Activated naive CD8-positive, alpha-beta T cell treated with anti-CD3 and anti-CD28 coated beads, Interleukin-2, amount 50 U/mL, for 16 hours (primary cell): ENCODE measurements at regions not wholly inside any gene's neighbourhood (a gene's known extent, or its start where the extent isn't known, plus 50 kb on each side); places are given as distances from the start of the nearest gene placed in this dataset.

ENCODE experiments used
- DNase-seq: peaks from one replicate; pipeline ENCODE4 v3.0.0-alpha.2; 2020; ENCODE audit warnings: low read depth, low spot score

- DNase-seq, result no peak
These were observed 390.4 kb downstream of the SH3GL2 start for GRCh38 chr9:17969232-17969631.

GRCh38 chr9:17970277-17970676 is 391.4 kb downstream of the SH3GL2 start:
- DNase-seq, result no peak

DNA sequence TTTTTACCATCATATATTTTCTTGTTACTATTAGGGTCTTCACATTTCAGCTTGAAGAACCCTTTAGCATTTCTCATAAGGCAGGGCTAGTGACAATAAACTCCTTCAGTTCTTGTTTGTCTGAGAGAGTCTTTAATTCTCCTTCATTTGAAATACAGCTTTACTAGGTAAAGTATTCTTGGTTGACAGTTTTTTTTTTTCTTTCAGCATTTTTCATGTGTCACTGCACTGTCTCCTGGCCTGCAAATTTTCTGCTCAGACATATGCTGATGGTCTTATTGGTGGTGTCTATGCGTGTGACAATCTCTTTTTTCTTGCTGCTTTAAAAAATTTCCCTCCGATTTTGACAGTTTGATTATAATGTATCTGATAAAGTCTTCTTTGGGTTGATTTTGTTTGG is 399.9 kb downstream of the SH3GL2 start:
- DNase-seq, result no peak

DNA sequence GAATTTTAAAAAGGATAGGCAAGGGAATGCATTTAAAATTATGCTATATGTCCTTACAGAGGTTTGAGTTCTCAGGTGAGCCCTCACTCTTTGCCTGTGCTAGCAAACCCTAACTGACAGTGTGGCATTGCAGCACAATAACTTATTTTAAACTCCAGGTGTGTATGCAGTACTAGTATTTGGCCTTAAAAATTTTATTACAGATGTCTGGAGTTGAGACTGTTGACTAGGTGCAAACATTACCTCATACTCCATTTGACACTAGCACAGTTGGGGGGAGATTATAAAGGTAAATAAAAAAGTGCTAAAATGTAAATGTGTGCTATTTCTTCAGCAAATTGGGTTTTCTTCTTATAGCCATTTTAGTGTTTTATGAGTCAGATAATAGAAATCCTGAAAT is 407.7 kb downstream of the SH3GL2 start:
- no peak for DNase-seq

GRCh38 chr9:17987189-17987588 is 408.3 kb downstream of the SH3GL2 start:
- DNase-seq, result no peak

DNA sequence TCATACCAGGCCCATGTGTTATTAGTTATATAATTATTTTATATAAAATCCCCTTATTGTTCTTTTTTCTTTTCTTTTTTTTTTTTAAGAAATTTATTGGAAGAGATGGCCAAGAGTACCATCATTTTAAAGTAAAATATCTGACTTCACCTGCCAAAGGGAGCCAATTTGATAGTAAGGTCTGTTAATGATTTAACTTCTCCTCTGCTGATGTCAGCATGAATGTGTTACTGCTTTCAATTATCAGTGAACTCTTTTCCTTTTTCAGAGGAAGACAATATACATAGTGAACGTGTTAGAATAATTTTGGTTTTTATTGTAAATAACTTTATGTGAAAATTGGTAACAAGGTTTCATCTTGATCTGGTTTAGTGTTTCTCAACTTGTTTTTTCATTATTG is 409.6 kb downstream of the SH3GL2 start:
- DNase-seq, result no peak

- DNase-seq, result no peak
These were observed 411.7 kb downstream of the SH3GL2 start for GRCh38 chr9:17990602-17991001.

DNA sequence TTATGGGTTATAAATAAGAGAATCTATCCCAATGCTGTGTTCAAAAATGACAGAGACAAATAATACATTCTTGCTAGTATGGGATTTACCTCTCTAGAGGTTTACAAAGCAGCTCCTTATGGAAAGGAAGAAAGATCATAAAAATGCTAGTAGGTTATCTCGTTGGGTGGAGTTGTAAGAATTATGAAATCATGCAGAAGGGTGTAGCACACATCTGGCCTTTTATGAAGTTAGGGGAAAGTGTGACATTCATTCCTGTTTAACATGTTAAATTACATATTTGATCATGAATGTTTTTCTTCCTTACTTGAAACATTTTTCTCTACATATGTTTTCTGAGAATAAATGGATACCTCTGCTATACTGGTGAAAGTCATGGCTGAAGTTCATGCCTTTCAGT is 414.2 kb downstream of the SH3GL2 start:
- DNase-seq, result no peak

DNA sequence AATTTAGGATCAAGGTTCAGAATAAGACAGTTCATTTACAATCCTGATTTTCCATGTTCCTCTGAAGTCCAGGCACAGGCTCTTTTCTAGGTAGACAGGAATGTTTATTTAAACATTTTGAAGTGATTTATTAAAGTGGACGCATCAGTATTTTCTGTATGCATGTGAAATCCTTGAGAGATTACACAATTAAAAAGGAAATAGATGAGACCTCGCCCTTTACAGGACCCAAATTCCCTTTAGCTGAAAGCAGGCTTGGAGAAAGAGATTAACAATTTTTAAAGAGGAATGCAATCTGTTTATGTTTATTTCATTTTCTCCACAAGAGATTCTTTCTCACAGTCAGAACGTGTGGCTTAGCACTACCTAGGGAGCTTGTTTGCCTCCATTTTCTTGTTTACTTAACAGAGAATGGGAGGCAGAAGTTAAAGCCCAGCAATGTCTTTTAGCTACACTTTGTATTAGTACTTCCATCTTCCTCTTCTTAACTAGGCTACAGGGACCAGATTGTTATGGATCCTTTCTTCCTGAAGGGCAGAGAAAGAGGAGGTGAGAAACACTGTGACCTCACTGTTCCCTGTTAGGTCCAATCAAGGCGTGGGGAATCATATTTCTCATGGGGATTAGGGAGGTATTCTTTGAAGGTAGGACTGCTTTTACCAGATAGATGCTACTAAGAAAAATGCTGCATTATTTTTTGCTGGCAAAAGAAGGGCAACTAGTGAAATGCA is 416.0 kb downstream of the SH3GL2 start:
- no peak for DNase-seq

DNA sequence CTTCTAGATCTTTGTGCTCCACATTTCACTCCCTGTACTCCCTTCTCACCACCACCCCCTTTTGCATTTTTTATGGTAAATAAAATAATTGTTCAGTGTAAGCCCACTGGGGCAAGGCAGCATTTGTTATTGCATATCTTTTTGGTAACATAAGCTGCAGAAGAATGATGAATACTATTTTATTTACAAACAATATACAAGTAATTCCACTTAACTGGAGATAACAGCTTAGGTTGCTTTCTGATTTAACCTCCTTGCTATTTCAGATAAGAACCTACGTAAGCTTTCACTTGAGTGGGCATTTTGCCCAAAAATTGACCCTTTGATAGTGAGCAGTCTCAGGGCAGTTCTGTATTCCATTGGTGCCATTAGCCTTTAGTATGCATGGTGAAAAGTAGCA is 417.9 kb downstream of the SH3GL2 start:
- no peak for DNase-seq

- DNase-seq, result no peak
These were observed 424.0 kb downstream of the SH3GL2 start for GRCh38 chr9:18002718-18003438.

DNA sequence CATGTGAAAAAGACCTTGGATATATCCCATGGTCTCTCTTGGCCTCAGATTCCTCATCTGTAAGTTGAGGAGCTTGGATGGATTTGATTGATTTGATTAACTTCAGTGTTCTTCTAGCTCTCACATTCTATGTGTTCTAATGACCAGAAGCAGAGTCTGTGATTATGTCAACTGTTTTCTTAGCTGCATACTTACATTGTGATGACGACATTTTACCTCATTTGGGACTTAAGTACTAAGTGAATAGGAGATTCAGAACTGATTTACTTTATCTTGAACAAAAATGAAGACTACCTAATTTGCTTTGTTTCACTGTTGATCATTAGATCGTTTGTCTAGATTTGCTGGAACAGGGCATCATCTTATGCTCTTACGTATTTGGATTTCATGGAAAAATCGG is 427.7 kb downstream of the SH3GL2 start:
- no peak for DNase-seq

GRCh38 chr9:18007621-18008020 is 428.8 kb downstream of the SH3GL2 start:
- DNase-seq, result no peak

GRCh38 chr9:18009902-18010301 is 431.0 kb downstream of the SH3GL2 start:
- no peak for DNase-seq

DNA sequence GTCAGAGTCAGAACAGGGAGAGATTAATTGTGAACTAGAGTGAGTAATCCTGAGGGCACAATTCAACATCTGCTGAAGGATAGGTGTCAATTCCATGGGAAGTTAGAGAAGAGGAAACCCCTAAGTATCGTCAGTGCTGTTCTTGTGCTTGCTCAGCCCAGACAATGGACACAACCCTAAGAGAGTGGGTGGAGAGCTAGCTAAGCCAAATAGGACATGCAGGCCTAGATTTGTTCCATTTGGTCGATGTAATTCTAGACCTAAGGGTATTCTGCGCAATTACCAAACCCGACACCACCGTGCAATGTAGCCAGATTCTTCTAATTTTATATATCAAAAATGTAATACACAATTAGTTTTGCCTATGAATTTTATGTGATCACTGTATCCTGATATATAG is 431.6 kb downstream of the SH3GL2 start:
- no peak for DNase-seq

GRCh38 chr9:18012170-18012569 is 433.3 kb downstream of the SH3GL2 start:
- DNase-seq, result no peak

GRCh38 chr9:18014556-18014955 is 435.7 kb downstream of the SH3GL2 start:
- DNase-seq, result no peak

GRCh38 chr9:18015116-18015515 is 436.2 kb downstream of the SH3GL2 start:
- DNase-seq, result no peak

- no peak for DNase-seq
These were observed 438.3 kb downstream of the SH3GL2 start for GRCh38 chr9:18017136-18017535.

GRCh38 chr9:18018221-18018620 is 439.4 kb downstream of the SH3GL2 start:
- no peak for DNase-seq

DNA sequence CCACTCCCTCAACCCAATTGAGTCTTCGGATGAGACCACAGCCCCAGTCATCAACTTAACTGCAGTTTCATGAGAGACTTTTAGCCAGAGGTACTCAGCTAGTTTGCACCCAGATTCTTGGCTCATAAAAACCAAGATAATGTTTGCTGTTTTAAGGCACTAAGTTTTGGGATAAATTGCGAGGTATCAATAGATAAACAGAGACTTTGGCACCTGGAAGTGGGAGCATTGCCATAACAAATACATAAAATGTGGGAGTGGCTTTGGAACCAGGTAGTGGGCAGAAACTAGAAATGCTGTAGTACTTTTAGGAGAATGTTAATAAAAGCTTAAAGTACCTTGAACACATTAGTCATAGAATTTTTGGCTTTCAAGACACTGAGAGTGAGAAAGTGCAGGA is 439.8 kb downstream of the SH3GL2 start:
- no peak for DNase-seq

- DNase-seq, result no peak
These were observed 441.4 kb downstream of the SH3GL2 start for GRCh38 chr9:18020121-18020745.

DNA sequence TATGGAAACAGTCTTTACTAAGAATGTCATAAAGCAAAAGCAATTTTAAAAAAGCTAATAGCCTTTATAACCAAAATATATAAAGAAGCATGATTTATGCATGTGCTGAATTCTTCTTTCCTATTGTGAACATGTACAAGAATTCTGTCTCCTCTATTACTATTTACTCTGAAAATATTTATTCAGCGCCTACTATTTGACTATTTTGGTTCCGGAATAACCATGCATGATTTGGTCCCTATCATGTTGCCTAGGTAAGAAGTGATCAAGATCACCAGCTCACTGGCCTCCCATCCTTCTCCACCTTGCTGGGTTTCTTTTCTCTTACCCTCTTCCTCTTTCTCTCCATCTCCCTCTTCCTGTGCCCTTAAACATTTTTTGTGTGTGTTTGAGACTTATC is 443.8 kb downstream of the SH3GL2 start:
- DNase-seq, result no peak
